K562 (cell line): ENCODE measurements at regions not wholly inside any gene's neighbourhood (a gene's known extent, or its start where the extent isn't known, plus 50 kb on each side); places are given as distances from the start of the nearest gene placed in this dataset.

Experiments used
- ETV6 ChIP-seq, 3 experiments: fragments of 150-350 bp in 1 of 3; sonication (generic) in 1 of 3; formaldehyde crosslinking in 1 of 3; IDR thresholded peaks; 2 replicates each; pipeline versions ENCODE4 v1.6.1 to v1.8.0; 2014 to 2022; ENCODE audit warnings: borderline replicate concordance in 2 of 3, low read depth in 2 of 3, antibody characterized with exemption in 1 of 3, low read length in 1 of 3, mild to moderate bottlenecking in 1 of 3, missing genetic modification reagents in 1 of 3
- HNRNPL ChIP-seq: fragments of 200-400 bp; formaldehyde crosslinking; IDR thresholded peaks from 2 replicates; pipeline ENCODE4 v1.6.1; 2017; ENCODE audit warnings: low read depth, mild to moderate bottlenecking, low read length
- NBN ChIP-seq: fragments of 450-650 bp; IDR thresholded peaks from 2 replicates; pipeline ENCODE4 v1.6.1; 2016; ENCODE audit warnings: low read depth, mild to moderate bottlenecking
- RBM22 ChIP-seq: fragments of 200-400 bp; formaldehyde crosslinking; IDR thresholded peaks from 2 replicates; pipeline ENCODE4 v1.6.1; 2018; ENCODE audit warnings: low read length, low read depth; ENCODE audit not compliant: poor library complexity, severe bottlenecking
- SREBF1 ChIP-seq: fragments of 150-350 bp; IDR thresholded peaks from 2 replicates; pipeline ENCODE4 v1.6.1; 2014; ENCODE audit warnings: antibody characterized with exemption, low read depth, low read length, borderline replicate concordance
- TGIF2 ChIP-seq: sonication (generic); formaldehyde crosslinking; IDR thresholded peaks from 2 replicates; pipeline ENCODE4 v1.8.1; 2022; ENCODE audit warnings: mild to moderate bottlenecking, missing genetic modification reagents, moderate library complexity
- TRIM28 ChIP-seq: fragments of 450-650 bp; IDR thresholded peaks from 2 replicates; pipeline ENCODE4 v1.6.1; 2017
- ZNF316 ChIP-seq: fragments of 450-650 bp; IDR thresholded peaks from 2 replicates; pipeline ENCODE4 v1.6.1; 2016
- TF ChIP-seq, protein P1 (sequence below): fragments of 250-450 bp; sonication (Bioruptor Pico); IDR thresholded peaks from 2 replicates; pipeline ENCODE4 v1.8.0; 2021; ENCODE audit warnings: moderate library complexity, mild to moderate bottlenecking, inconsistent platforms
- TF ChIP-seq, protein P2 (sequence below): fragments of 450-650 bp; IDR thresholded peaks from 2 replicates; pipeline ENCODE4 v1.7.0; 2016; ENCODE audit warnings: borderline replicate concordance
- TF ChIP-seq, protein P3 (sequence below): sonication (generic); formaldehyde crosslinking; IDR thresholded peaks from 2 replicates; pipeline ENCODE4 v1.5.0; 2020; ENCODE audit warnings: missing genetic modification reagents
- TF ChIP-seq, protein P4 (sequence below), 2 experiments: IDR thresholded peaks; 2 replicates each; pipeline ENCODE4 v1.6.1; 2011; ENCODE audit warnings: borderline replicate concordance in 1 of 2, control low read depth in 1 of 2, low read depth in 1 of 2, low read length in 1 of 2, mild to moderate bottlenecking in 1 of 2, mixed read lengths in 1 of 2, moderate library complexity in 1 of 2; ENCODE audit not compliant: insufficient read depth in 1 of 2, insufficient read length in 1 of 2, poor library complexity in 1 of 2, severe bottlenecking in 1 of 2; ENCODE audit errors: extremely low read depth in 1 of 2

DNA sequence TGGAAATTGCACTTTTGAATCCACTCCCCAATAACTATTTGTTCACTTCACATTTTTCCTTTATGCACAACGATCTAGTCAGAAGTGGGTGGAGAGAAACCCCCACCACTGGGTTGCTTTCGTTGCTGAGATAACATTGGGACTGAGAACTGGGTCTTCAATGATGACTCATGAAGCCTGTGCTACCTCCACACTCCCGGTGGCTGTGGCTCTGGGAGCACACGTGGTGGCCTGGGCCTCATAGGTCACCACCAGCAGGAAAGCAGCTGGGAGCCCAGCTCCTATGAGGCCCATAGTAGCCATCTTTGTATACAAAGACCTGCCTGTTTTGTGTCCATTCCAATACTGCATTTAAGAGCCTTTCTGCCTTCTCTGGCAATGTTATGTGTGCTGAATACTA is 178.0 kb upstream of the SASH1 start (continued):
- TF ChIP-seq ETV6 (IDR thresholded peaks at IDR 0.05; ENCODE audit: borderline replicate concordance in 1 of 2, low read depth in 2 of 2, low read length in 1 of 2) (no peak), ETV6 (CRISPR knock-in tag; IDR thresholded peaks at IDR 0.05; ENCODE audit: borderline replicate concordance) (no peak), RBM22 (no peak), HNRNPL (no peak), ZNF316 (no peak), TRIM28 (no peak), SREBF1 (no peak), TGIF2 (CRISPR knock-in tag) (no peak), NBN (no peak)
- TF ChIP-seq, protein P1, sequence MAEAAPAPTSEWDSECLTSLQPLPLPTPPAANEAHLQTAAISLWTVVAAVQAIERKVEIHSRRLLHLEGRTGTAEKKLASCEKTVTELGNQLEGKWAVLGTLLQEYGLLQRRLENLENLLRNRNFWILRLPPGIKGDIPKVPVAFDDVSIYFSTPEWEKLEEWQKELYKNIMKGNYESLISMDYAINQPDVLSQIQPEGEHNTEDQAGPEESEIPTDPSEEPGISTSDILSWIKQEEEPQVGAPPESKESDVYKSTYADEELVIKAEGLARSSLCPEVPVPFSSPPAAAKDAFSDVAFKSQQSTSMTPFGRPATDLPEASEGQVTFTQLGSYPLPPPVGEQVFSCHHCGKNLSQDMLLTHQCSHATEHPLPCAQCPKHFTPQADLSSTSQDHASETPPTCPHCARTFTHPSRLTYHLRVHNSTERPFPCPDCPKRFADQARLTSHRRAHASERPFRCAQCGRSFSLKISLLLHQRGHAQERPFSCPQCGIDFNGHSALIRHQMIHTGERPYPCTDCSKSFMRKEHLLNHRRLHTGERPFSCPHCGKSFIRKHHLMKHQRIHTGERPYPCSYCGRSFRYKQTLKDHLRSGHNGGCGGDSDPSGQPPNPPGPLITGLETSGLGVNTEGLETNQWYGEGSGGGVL (CRISPR knock-in tag), result no peak
- TF ChIP-seq, protein P2, sequence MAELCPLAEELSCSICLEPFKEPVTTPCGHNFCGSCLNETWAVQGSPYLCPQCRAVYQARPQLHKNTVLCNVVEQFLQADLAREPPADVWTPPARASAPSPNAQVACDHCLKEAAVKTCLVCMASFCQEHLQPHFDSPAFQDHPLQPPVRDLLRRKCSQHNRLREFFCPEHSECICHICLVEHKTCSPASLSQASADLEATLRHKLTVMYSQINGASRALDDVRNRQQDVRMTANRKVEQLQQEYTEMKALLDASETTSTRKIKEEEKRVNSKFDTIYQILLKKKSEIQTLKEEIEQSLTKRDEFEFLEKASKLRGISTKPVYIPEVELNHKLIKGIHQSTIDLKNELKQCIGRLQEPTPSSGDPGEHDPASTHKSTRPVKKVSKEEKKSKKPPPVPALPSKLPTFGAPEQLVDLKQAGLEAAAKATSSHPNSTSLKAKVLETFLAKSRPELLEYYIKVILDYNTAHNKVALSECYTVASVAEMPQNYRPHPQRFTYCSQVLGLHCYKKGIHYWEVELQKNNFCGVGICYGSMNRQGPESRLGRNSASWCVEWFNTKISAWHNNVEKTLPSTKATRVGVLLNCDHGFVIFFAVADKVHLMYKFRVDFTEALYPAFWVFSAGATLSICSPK, result no peak
- TF ChIP-seq, protein P3, sequence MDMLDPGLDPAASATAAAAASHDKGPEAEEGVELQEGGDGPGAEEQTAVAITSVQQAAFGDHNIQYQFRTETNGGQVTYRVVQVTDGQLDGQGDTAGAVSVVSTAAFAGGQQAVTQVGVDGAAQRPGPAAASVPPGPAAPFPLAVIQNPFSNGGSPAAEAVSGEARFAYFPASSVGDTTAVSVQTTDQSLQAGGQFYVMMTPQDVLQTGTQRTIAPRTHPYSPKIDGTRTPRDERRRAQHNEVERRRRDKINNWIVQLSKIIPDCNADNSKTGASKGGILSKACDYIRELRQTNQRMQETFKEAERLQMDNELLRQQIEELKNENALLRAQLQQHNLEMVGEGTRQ (CRISPR knock-in tag), result peak; percentile 35; the same call in 1 of the 2 replicates
- TF ChIP-seq, protein P4, sequence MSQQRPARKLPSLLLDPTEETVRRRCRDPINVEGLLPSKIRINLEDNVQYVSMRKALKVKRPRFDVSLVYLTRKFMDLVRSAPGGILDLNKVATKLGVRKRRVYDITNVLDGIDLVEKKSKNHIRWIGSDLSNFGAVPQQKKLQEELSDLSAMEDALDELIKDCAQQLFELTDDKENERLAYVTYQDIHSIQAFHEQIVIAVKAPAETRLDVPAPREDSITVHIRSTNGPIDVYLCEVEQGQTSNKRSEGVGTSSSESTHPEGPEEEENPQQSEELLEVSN (IDR thresholded peaks at IDR 0.05; ENCODE audit: borderline replicate concordance in 1 of 2, extremely low read depth in 1 of 2, insufficient read depth in 1 of 2, insufficient read length in 1 of 2, low read depth in 1 of 2, low read length in 1 of 2, poor library complexity in 1 of 2, severe bottlenecking in 1 of 2), result peak; percentile 24 to 61
